ENCODE measurements at regions not wholly inside any gene's neighbourhood (a gene's known extent, or its start where the extent isn't known, plus 50 kb on each side); places are given as distances from the start of the nearest gene placed in this dataset.

- TF ChIP-seq CTCF (IDR thresholded peaks at IDR 0.05) (no peak), POLR2A (IDR thresholded peaks at IDR 0.05) (no peak)
These were observed 106.6 kb downstream of the CRLF2 start for GRCh38 chrX:1105671-1106419.
